ENCODE measurements at regions not wholly inside any gene's neighbourhood (a gene's known extent, or its start where the extent isn't known, plus 50 kb on each side); places are given as distances from the start of the nearest gene placed in this dataset.

DNA sequence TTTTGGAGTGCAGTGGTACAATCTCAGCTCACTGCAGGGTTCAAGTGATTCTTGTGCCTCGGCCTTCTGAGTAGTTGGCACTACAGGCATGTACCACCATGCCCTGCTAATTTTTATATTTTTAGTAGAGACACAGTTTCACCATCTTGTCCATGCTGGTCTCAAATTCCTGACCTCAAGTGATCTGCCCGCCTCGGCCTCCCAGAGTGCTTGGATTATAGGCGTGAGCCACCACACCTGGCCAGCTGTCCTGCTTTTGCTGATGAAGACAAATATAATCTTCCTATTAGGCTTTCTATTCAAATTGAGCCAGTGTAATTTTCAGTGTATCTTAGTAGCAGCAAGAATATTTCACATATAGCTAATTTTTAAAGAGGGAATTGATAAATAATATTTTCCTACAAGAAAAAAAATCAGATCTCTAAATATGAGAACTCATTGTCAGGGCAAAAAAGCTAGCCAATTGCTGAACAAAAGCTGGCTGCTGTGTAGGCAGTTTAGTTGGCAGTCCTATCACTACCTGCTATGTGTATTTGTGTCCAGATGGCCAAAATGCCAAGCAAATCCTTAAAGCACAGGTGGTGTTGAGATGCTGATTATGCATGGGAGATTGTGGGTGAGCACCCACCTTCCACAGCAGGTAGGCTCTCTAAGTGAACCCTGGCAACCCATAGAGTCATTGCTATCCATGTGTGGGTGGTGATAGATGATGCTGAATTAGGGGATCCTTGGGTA, 60.8 kb upstream of the STAM2 start:
- DNase-seq: no peak
- Histone ChIP-seq H3K4me1 (ENCODE audit: control insufficient read depth, insufficient read depth, low read length) (no peaks in the 10 kb centered on the region), H3K9me3 (ENCODE audit: control insufficient read depth, low read length) (peaks cover 20% of the 10 kb centered on the region), H3K4me3 (ENCODE audit: low read length) (no peak overlapping the region), H3K9ac (ENCODE audit: extremely low read depth, low read length, poor library complexity, severe bottlenecking) (no peak overlapping the region), H3K27ac (ENCODE audit: low read depth, low read length) (no peak overlapping the region), H3K27me3 (ENCODE audit: control insufficient read depth, insufficient read depth, low read length, poor library complexity, severe bottlenecking) (no peaks in the 10 kb centered on the region), H3K36me3 (ENCODE audit: control insufficient read depth, insufficient read depth, low read length) (no peaks in the 10 kb centered on the region)
- no peaks in the 10 kb centered on the region for H3K36me3 Mint-ChIP-seq (ENCODE audit: low read depth)
- H3K27me3 Mint-ChIP-seq (ENCODE audit: insufficient read depth): no peaks in the 10 kb centered on the region
- no peak overlapping the region for H3K27ac Mint-ChIP-seq
- H3K4me1 Mint-ChIP-seq: no peaks in the 10 kb centered on the region
- peaks cover 17% of the 10 kb centered on the region for H3K9me3 Mint-ChIP-seq
- 87 to 92% methylated on average over 3 to 4 of the region's 4 CpGs for WGBS, 2 experiments (ENCODE audit: insufficient coverage in 1 of 2, insufficient read length in 1 of 2)
- TF ChIP-seq, protein P1, sequence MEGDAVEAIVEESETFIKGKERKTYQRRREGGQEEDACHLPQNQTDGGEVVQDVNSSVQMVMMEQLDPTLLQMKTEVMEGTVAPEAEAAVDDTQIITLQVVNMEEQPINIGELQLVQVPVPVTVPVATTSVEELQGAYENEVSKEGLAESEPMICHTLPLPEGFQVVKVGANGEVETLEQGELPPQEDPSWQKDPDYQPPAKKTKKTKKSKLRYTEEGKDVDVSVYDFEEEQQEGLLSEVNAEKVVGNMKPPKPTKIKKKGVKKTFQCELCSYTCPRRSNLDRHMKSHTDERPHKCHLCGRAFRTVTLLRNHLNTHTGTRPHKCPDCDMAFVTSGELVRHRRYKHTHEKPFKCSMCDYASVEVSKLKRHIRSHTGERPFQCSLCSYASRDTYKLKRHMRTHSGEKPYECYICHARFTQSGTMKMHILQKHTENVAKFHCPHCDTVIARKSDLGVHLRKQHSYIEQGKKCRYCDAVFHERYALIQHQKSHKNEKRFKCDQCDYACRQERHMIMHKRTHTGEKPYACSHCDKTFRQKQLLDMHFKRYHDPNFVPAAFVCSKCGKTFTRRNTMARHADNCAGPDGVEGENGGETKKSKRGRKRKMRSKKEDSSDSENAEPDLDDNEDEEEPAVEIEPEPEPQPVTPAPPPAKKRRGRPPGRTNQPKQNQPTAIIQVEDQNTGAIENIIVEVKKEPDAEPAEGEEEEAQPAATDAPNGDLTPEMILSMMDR (conservative IDR thresholded peaks at IDR 0.05): no peak
- H3K4me3 Mint-ChIP-seq: no peak overlapping the region

DNA sequence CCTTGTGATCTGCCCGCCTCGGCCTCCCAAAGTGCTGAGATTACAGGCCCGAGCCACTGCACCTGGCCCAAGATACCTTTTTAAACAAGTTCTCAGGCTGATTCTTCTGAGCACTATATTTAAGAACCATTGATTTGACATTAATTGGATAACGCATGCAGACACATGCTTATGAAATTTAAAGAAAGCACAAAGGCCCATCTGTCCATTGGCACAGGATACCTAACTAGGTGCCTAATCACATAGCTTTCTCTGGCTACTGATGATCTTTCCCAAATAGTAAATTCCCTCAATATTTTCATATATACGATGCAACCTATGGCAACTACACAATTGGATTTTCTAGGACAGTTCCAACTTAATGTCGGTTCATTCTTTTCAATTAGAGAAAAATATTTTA, 62.5 kb upstream of the STAM2 start:
- Histone ChIP-seq H3K9ac (ENCODE audit: extremely low read depth, low read length, poor library complexity, severe bottlenecking) (no peak overlapping the region), H3K27me3 (ENCODE audit: control insufficient read depth, insufficient read depth, low read length, poor library complexity, severe bottlenecking) (no peaks in the 10 kb centered on the region), H3K27ac (ENCODE audit: low read depth, low read length) (no peak overlapping the region), H3K9me3 (ENCODE audit: control insufficient read depth, low read length) (peaks cover 20% of the 10 kb centered on the region), H3K36me3 (ENCODE audit: control insufficient read depth, insufficient read depth, low read length) (no peaks in the 10 kb centered on the region), H3K4me3 (ENCODE audit: low read length) (no peak overlapping the region), H3K4me1 (ENCODE audit: control insufficient read depth, insufficient read depth, low read length) (no peaks in the 10 kb centered on the region)
- Mint-ChIP-seq H3K27ac (no peak overlapping the region), H3K9me3 (peaks cover 20% of the 10 kb centered on the region), H3K4me3 (no peak overlapping the region), H3K4me1 (no peaks in the 10 kb centered on the region), H3K27me3 (ENCODE audit: insufficient read depth) (no peaks in the 10 kb centered on the region), H3K36me3 (ENCODE audit: low read depth) (no peaks in the 10 kb centered on the region)
- 85 to 96% methylated on average over 4 to 5 of the region's 6 CpGs for WGBS, 2 experiments (ENCODE audit: insufficient coverage in 1 of 2, insufficient read length in 1 of 2)
- TF ChIP-seq, protein P1 (conservative IDR thresholded peaks at IDR 0.05): no peak
- DNase-seq: no peak

DNA sequence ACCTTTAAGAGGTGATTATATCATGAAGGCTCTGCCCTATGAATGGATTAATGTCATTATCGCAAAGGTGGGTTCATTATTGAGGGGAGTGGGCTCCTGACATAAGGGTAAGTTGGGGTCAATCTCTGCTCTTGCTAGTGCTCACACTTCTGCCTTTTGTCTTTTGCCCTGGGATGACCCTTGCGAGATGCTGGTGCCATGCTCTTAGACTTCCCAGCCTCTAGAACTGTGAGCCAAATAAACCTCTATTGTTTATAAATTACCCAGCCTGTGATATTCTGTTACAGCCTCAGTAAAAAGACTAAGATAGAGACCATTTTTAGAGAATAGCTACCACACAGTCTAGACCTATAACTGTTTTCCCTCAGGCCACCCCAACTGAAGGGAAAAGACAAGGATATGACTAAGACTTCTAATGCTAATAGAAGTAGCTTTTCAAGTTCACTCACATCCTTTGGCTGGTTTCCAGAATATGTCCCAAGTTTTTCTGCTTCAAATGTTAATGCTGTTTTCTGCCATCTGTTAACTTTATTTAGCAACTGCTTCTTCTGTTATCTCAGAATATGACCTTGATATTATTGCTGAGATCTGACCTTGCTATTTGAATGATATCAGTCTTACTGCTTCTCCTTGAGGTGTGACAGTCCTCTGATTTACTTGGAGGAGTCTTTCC, 65.1 kb upstream of the STAM2 start:
- 70 to 86% methylated on average over 2 of the region's 2 CpGs for WGBS, 2 experiments (ENCODE audit: insufficient coverage in 1 of 2, insufficient read length in 1 of 2)
- Histone ChIP-seq H3K36me3 (ENCODE audit: control insufficient read depth, insufficient read depth, low read length) (no peaks in the 10 kb centered on the region), H3K9me3 (ENCODE audit: control insufficient read depth, low read length) (peaks cover 20% of the 10 kb centered on the region), H3K4me1 (ENCODE audit: control insufficient read depth, insufficient read depth, low read length) (no peaks in the 10 kb centered on the region), H3K4me3 (ENCODE audit: low read length) (no peak overlapping the region), H3K9ac (ENCODE audit: extremely low read depth, low read length, poor library complexity, severe bottlenecking) (no peak overlapping the region), H3K27me3 (ENCODE audit: control insufficient read depth, insufficient read depth, low read length, poor library complexity, severe bottlenecking) (no peaks in the 10 kb centered on the region), H3K27ac (ENCODE audit: low read depth, low read length) (no peak overlapping the region)
- H3K27me3 Mint-ChIP-seq (ENCODE audit: insufficient read depth): no peaks in the 10 kb centered on the region
- H3K36me3 Mint-ChIP-seq (ENCODE audit: low read depth): no peaks in the 10 kb centered on the region
- H3K4me3 Mint-ChIP-seq: no peak overlapping the region
- peaks cover 20% of the 10 kb centered on the region for H3K9me3 Mint-ChIP-seq
- H3K4me1 Mint-ChIP-seq: peaks cover 4% of the 10 kb centered on the region
- H3K27ac Mint-ChIP-seq: no peak overlapping the region
- TF ChIP-seq, protein P1 (conservative IDR thresholded peaks at IDR 0.05): no peak
- no peak for DNase-seq

All from endodermal cell (in vitro differentiated cells).